Neuronal stem cell (in vitro differentiated cells): ENCODE measurements at regions not wholly inside any gene's neighbourhood (a gene's known extent, or its start where the extent isn't known, plus 50 kb on each side); places are given as distances from the start of the nearest gene placed in this dataset.

Experiments
- DNase-seq: peaks from one replicate; pipeline ENCODE4 v3.0.0-alpha.2; 2013; ENCODE audit warnings: low spot score
- H2AFZ ChIP-seq: one replicate; pipeline ENCODE4 v1.6.1; 2013; ENCODE audit warnings: mild to moderate bottlenecking, low read length, inconsistent platforms
- H2AK5ac ChIP-seq: 2 replicates; pipeline ENCODE4 v1.6.1; 2013; ENCODE audit warnings: low read depth, mild to moderate bottlenecking, inconsistent platforms, low read length, moderate library complexity, mixed read lengths
- H2BK120ac ChIP-seq: 2 replicates; pipeline ENCODE4 v1.6.1; 2013; ENCODE audit warnings: low read depth, mild to moderate bottlenecking, inconsistent platforms, low read length, moderate library complexity, mixed read lengths
- H2BK12ac ChIP-seq: one replicate; pipeline ENCODE4 v1.6.1; 2013; ENCODE audit warnings: low read length, inconsistent platforms
- H2BK15ac ChIP-seq: 2 replicates; pipeline ENCODE4 v1.6.1; 2013; ENCODE audit warnings: mild to moderate bottlenecking, low read length, inconsistent platforms, mixed read lengths
- H2BK5ac ChIP-seq: one replicate; pipeline ENCODE4 v1.6.1; 2013; ENCODE audit warnings: inconsistent platforms, mild to moderate bottlenecking, low read length, moderate library complexity
- H3K14ac ChIP-seq: one replicate; pipeline ENCODE4 v1.6.1; 2013; ENCODE audit warnings: low read length, inconsistent platforms
- H3K18ac ChIP-seq: 2 replicates; pipeline ENCODE4 v1.6.1; 2013; ENCODE audit warnings: low read length, inconsistent platforms
- H3K23ac ChIP-seq: 2 replicates; pipeline ENCODE4 v1.6.1; 2013; ENCODE audit warnings: low read depth, mild to moderate bottlenecking, mixed read lengths, low read length, inconsistent platforms; ENCODE audit not compliant: poor library complexity
- H3K27ac ChIP-seq: replicated peaks from 3 replicates; pipeline ENCODE4 v1.5.1; 2013; ENCODE audit warnings: low read length, inconsistent platforms
- H3K27me3 ChIP-seq, 3 experiments: 2 replicates each; pipeline ENCODE4 v1.6.1; 2013; ENCODE audit warnings: low read length in 3 of 3, mild to moderate bottlenecking in 2 of 3, inconsistent platforms in 1 of 3, low read depth in 1 of 3, mixed read lengths in 1 of 3, moderate library complexity in 1 of 3; ENCODE audit not compliant: control insufficient read depth in 3 of 3, insufficient read depth in 3 of 3
- H3K36me3 ChIP-seq, 2 donors: replicated peaks in 1 of 2; 2 replicates each; pipeline ENCODE4 v1.6.1; 2013; ENCODE audit warnings: low read length in 2 of 2; ENCODE audit not compliant: control insufficient read depth in 2 of 2, insufficient read depth in 2 of 2
- H3K4ac ChIP-seq: 2 replicates; pipeline ENCODE4 v1.6.1; 2013; ENCODE audit warnings: inconsistent platforms, mild to moderate bottlenecking, low read length, moderate library complexity
- H3K4me1 ChIP-seq, 2 donors: 1 replicate in 1 of 2; 2 replicates in 1 of 2; pipeline ENCODE4 v1.6.1; 2013; ENCODE audit warnings: low read length in 2 of 2, low read depth in 1 of 2; ENCODE audit not compliant: control insufficient read depth in 2 of 2, insufficient read depth in 1 of 2
- H3K4me2 ChIP-seq: one replicate; pipeline ENCODE4 v1.6.1; 2013; ENCODE audit warnings: mild to moderate bottlenecking, low read length, inconsistent platforms; ENCODE audit not compliant: insufficient read depth, poor library complexity, severe bottlenecking
- H3K4me3 ChIP-seq, 2 donors: 2 replicates each; pipeline ENCODE4 v1.5.1; 2013; ENCODE audit warnings: low read length in 2 of 2, mild to moderate bottlenecking in 2 of 2, inconsistent platforms in 1 of 2, moderate library complexity in 1 of 2
- H3K79me1 ChIP-seq: one replicate; pipeline ENCODE4 v1.6.1; 2013; ENCODE audit warnings: low read depth, mild to moderate bottlenecking, inconsistent platforms, low read length, moderate library complexity
- H3K9ac ChIP-seq: one replicate; pipeline ENCODE4 v1.6.1; 2013; ENCODE audit warnings: mild to moderate bottlenecking, low read depth, low read length, inconsistent platforms; ENCODE audit not compliant: poor library complexity
- H3K9me3 ChIP-seq, 2 donors: replicated peaks in 1 of 2; 2 replicates each; pipeline versions ENCODE3 to v1.6.1; 2013; ENCODE audit warnings: low read length in 2 of 2, mild to moderate bottlenecking in 2 of 2, inconsistent platforms in 1 of 2, low read depth in 1 of 2, mixed read lengths in 1 of 2, moderate library complexity in 1 of 2; ENCODE audit not compliant: control insufficient read depth in 2 of 2, insufficient read depth in 1 of 2
- H4K8ac ChIP-seq: one replicate; pipeline ENCODE4 v1.6.1; 2013; ENCODE audit warnings: low read depth, mild to moderate bottlenecking, inconsistent platforms, low read length, moderate library complexity
- H4K91ac ChIP-seq: one replicate; pipeline ENCODE4 v1.6.1; 2013; ENCODE audit warnings: low read length, low read depth, mild to moderate bottlenecking, inconsistent platforms; ENCODE audit not compliant: poor library complexity
- WGBS, 2 donors: extraction: QIAGEN DNeasy Blood & Tissue Kit; methylation state at CpG; one replicate each; pipeline ENCODE4 v1.1.7; 2013; ENCODE audit warnings: missing lambda C conversion rate in 2 of 2, mixed read lengths in 1 of 2; ENCODE audit not compliant: insufficient read length in 2 of 2, insufficient replicate concordance in 1 of 2; ENCODE audit errors: extremely low coverage in 2 of 2; 5-methylcytosine and 5-hydroxymethylcytosine counted together

- Histone ChIP-seq H3K27ac (no peak overlapping the region), H3K79me1 (no peaks in the 10 kb centered on the region), H2BK120ac (no peak overlapping the region), H4K8ac (no peak overlapping the region), H3K23ac (no peak overlapping the region), H3K9me3 (no peaks in the 10 kb centered on the region), H3K4me3 (no peak overlapping the region), H2AFZ (no peak overlapping the region), H3K36me3 (no peaks in the 10 kb centered on the region), H3K4me1 (no peaks in the 10 kb centered on the region), H3K4ac (no peak overlapping the region), H3K9ac (no peak overlapping the region), H2AK5ac (no peak overlapping the region), H3K4me2 (no peak overlapping the region), H4K91ac (no peak overlapping the region), H2BK5ac (no peak overlapping the region), H2BK12ac (no peak overlapping the region), H3K27me3 (no peaks in the 10 kb centered on the region), H3K14ac (no peak overlapping the region), H3K18ac (no peak overlapping the region), H2BK15ac (no peak overlapping the region)
- no peak for DNase-seq
Measured at GRCh38 chr3:498487-498886, 301.9 kb downstream of the CHL1 start.

- WGBS, 2 donors: no CpG with 5 or more reads among the region's 11 CpGs
- Histone ChIP-seq H2AK5ac (no peak overlapping the region), H3K4ac (no peak overlapping the region), H3K4me3 (no peak overlapping the region), H3K27me3 (no peaks in the 10 kb centered on the region), H2BK120ac (no peak overlapping the region), H3K4me2 (no peak overlapping the region), H3K36me3 (no peaks in the 10 kb centered on the region), H4K91ac (no peak overlapping the region), H3K9me3 (no peaks in the 10 kb centered on the region), H3K18ac (no peak overlapping the region), H2BK15ac (no peak overlapping the region), H2AFZ (no peak overlapping the region), H3K9ac (no peak overlapping the region), H3K27ac (no peak overlapping the region), H3K79me1 (no peaks in the 10 kb centered on the region), H3K14ac (no peak overlapping the region), H4K8ac (no peak overlapping the region), H3K4me1 (no peaks in the 10 kb centered on the region), H3K23ac (no peak overlapping the region), H2BK5ac (no peak overlapping the region), H2BK12ac (no peak overlapping the region)
- no peak for DNase-seq
Measured at GRCh38 chr3:499001-499761, 302.6 kb downstream of the CHL1 start.

- no peak overlapping the region for H2AFZ ChIP-seq
- H3K4me3 ChIP-seq: no peak overlapping the region
- H3K14ac ChIP-seq: no peak overlapping the region
- H3K27me3 ChIP-seq: no peaks in the 10 kb centered on the region
- H3K27ac ChIP-seq: no peak overlapping the region
- no peak overlapping the region for H3K9ac ChIP-seq
- H3K36me3 ChIP-seq: no peaks in the 10 kb centered on the region
- H2BK15ac ChIP-seq: no peak overlapping the region
- H4K8ac ChIP-seq: no peak overlapping the region
- no peaks in the 10 kb centered on the region for H3K9me3 ChIP-seq
- no peak overlapping the region for H3K23ac ChIP-seq
- no peak overlapping the region for H2BK12ac ChIP-seq
- no peak for DNase-seq
- H2BK5ac ChIP-seq: no peak overlapping the region
- no peak overlapping the region for H2AK5ac ChIP-seq
- WGBS, 2 donors: no CpG with 5 or more reads among the region's 2 CpGs
- no peak overlapping the region for H3K18ac ChIP-seq
- H3K4ac ChIP-seq: no peak overlapping the region
- H3K4me2 ChIP-seq: no peak overlapping the region
- no peak overlapping the region for H2BK120ac ChIP-seq
- H4K91ac ChIP-seq: no peak overlapping the region
- no peaks in the 10 kb centered on the region for H3K4me1 ChIP-seq
- H3K79me1 ChIP-seq: no peaks in the 10 kb centered on the region
Measured at GRCh38 chr3:502486-502885, 305.9 kb downstream of the CHL1 start.

GRCh38 chr3:513301-513700 is 316.7 kb downstream of the CHL1 start:
- Histone ChIP-seq H3K23ac (no peak overlapping the region), H2BK12ac (no peak overlapping the region), H2BK15ac (no peak overlapping the region), H3K27ac (no peak overlapping the region), H3K36me3 (no peaks in the 10 kb centered on the region), H3K9ac (no peak overlapping the region), H3K9me3 (no peaks in the 10 kb centered on the region), H3K14ac (no peak overlapping the region), H3K4me2 (no peak overlapping the region), H2AK5ac (no peak overlapping the region), H2AFZ (no peak overlapping the region), H2BK120ac (no peak overlapping the region), H3K18ac (no peak overlapping the region), H3K79me1 (no peaks in the 10 kb centered on the region), H2BK5ac (no peak overlapping the region), H3K4me3 (no peak overlapping the region), H3K4ac (no peak overlapping the region), H4K91ac (no peak overlapping the region), H3K4me1 (no peaks in the 10 kb centered on the region), H3K27me3 (no peaks in the 10 kb centered on the region), H4K8ac (no peak overlapping the region)
- WGBS, 2 donors: no CpG with 5 or more reads among the region's 2 CpGs
- DNase-seq: no peak
